ENCODE measurements at regions not wholly inside any gene's neighbourhood (a gene's known extent, or its start where the extent isn't known, plus 50 kb on each side); places are given as distances from the start of the nearest gene placed in this dataset.

DNA sequence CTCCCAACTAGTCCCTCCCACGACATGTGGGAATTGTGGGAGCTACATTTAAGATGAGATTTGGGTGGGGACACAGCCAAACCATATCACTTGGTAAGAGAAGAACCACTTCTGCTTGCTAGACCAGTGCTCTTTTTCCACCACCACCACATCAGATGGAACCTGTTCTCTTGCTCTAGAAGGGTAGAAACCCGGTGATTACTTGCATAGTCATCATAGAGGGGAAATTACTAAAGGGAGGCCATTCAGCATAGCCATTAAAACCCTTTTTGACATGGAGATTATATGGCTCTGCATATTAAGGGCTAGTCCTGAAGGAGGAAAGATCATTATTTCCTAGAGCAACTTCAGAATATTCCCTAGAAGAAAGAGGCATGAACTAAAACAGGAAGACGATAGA lies 1188.0 kb downstream of the CDH11 start:
- TF ChIP-seq EZH2phosphoT487 (IDR thresholded peaks at IDR 0.05; ENCODE audit: borderline replicate concordance, low read length): no peak
- TF ChIP-seq, protein P1, sequence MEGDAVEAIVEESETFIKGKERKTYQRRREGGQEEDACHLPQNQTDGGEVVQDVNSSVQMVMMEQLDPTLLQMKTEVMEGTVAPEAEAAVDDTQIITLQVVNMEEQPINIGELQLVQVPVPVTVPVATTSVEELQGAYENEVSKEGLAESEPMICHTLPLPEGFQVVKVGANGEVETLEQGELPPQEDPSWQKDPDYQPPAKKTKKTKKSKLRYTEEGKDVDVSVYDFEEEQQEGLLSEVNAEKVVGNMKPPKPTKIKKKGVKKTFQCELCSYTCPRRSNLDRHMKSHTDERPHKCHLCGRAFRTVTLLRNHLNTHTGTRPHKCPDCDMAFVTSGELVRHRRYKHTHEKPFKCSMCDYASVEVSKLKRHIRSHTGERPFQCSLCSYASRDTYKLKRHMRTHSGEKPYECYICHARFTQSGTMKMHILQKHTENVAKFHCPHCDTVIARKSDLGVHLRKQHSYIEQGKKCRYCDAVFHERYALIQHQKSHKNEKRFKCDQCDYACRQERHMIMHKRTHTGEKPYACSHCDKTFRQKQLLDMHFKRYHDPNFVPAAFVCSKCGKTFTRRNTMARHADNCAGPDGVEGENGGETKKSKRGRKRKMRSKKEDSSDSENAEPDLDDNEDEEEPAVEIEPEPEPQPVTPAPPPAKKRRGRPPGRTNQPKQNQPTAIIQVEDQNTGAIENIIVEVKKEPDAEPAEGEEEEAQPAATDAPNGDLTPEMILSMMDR (IDR thresholded peaks at IDR 0.05; ENCODE audit: low read depth, low read length, poor library complexity, severe bottlenecking): no peak

All from DOHH2 (cell line).